ENCODE measurements at regions not wholly inside any gene's neighbourhood (a gene's known extent, or its start where the extent isn't known, plus 50 kb on each side); places are given as distances from the start of the nearest gene placed in this dataset.
"Not testable (repeated sequence)": the region's sequence is repeated elsewhere in the genome, so short reads cannot be mapped to it uniquely, and the experiment has no call there.

- not testable (repeated sequence) for H3K4me1 ChIP-seq (ENCODE audit: insufficient read depth, low read length); H3K4me3 ChIP-seq (ENCODE audit: low read length); H3K9me3 ChIP-seq (ENCODE audit: low read depth, low read length)
- H3K27me3 ChIP-seq (ENCODE audit: insufficient read depth, low read length), result peaks cover 49% of the 10 kb centered on the region
These were observed 114.0 kb downstream of the GPX5 start for GRCh38 chr6:28639445-28640290.

GRCh38 chr6:28643017-28643740 lies 117.5 kb downstream of the GPX5 start:
- Histone ChIP-seq H3K9me3 (ENCODE audit: low read depth, low read length) (no peaks in the 10 kb centered on the region), H3K4me3 (ENCODE audit: low read length) (no peak overlapping the region), H3K4me1 (ENCODE audit: insufficient read depth, low read length) (no peaks in the 10 kb centered on the region), H3K27me3 (ENCODE audit: insufficient read depth, low read length) (peaks cover 41% of the 10 kb centered on the region)

GRCh38 chr6:28646650-28647049 lies 121.0 kb downstream of the GPX5 start:
- peaks cover 59% of the 10 kb centered on the region for H3K27me3 ChIP-seq (ENCODE audit: insufficient read depth, low read length)
- H3K4me3 ChIP-seq (ENCODE audit: low read length), result no peak overlapping the region
- peaks cover 8% of the 10 kb centered on the region for H3K4me1 ChIP-seq (ENCODE audit: insufficient read depth, low read length)
- H3K9me3 ChIP-seq (ENCODE audit: low read depth, low read length), result no peaks in the 10 kb centered on the region

GRCh38 chr6:28648035-28648877 lies 122.6 kb downstream of the GPX5 start:
- H3K4me1 ChIP-seq (ENCODE audit: insufficient read depth, low read length), result peaks cover 8% of the 10 kb centered on the region
- H3K27me3 ChIP-seq (ENCODE audit: insufficient read depth, low read length), result peaks cover 58% of the 10 kb centered on the region
- no peaks in the 10 kb centered on the region for H3K9me3 ChIP-seq (ENCODE audit: low read depth, low read length)
- no peak overlapping the region for H3K4me3 ChIP-seq (ENCODE audit: low read length)

GRCh38 chr6:28648878-28649375 lies 123.2 kb downstream of the GPX5 start:
- Histone ChIP-seq H3K27me3 (ENCODE audit: insufficient read depth, low read length) (peaks cover 58% of the 10 kb centered on the region), H3K4me3 (ENCODE audit: low read length) (no peak overlapping the region)

DNA sequence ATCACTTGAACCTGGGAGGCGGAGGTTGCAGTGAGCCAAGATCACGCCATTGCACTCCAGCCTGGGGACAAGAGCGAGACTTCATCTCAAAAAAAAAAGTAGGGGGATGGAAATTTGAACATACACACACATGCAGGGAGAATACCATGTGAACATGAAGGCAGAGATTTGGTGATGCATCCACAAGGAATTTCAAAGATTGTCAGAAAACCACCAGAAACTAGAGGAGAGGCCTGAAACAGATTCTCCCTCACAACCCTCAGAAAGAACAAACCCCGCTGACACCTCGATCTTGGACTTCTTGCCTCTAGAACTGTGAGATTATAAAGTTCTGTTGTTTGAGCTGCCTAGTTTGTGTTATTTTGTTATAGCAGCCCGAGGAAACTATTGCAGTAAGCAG lies 125.5 kb downstream of the GPX5 start:
- H3K27me3 ChIP-seq (ENCODE audit: insufficient read depth, low read length), result peaks cover 64% of the 10 kb centered on the region
- H3K4me3 ChIP-seq (ENCODE audit: low read length), result no peak overlapping the region
- peaks cover 8% of the 10 kb centered on the region for H3K4me1 ChIP-seq (ENCODE audit: insufficient read depth, low read length)
- H3K9me3 ChIP-seq (ENCODE audit: low read depth, low read length), result no peaks in the 10 kb centered on the region

More at GRCh38 chr6:28648878-28649375, 123.2 kb downstream of the GPX5 start:
- Histone ChIP-seq H3K9me3 (ENCODE audit: low read depth, low read length) (no peaks in the 10 kb centered on the region), H3K4me1 (ENCODE audit: insufficient read depth, low read length) (peaks cover 8% of the 10 kb centered on the region)

- Histone ChIP-seq H3K4me1 (ENCODE audit: insufficient read depth, low read length) (peaks cover 17% of the 10 kb centered on the region), H3K4me3 (ENCODE audit: low read length) (no peak overlapping the region), H3K9me3 (ENCODE audit: low read depth, low read length) (no peaks in the 10 kb centered on the region), H3K27me3 (ENCODE audit: insufficient read depth, low read length) (peaks cover 65% of the 10 kb centered on the region)
These were observed 128.2 kb downstream of the GPX5 start for GRCh38 chr6:28653876-28654275.

DNA sequence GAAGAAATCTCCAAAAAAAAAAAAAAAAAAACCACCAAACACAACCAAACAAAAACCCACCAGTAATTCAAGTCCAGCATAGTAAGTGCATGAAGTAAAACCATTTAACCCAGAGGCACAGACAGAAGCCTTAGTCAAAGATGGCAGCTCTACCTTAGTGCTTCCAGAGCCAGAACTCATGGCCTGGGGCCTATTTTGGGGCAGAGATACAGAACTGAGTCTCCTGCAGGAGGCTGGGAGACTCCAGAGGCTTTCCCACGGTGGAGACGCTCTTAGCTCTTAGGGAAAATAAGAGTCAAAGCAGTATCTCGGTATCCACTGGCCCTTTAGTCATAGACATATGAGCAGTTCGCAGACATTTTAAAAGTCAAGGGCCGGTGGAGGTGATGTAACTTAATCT lies 129.5 kb downstream of the GPX5 start:
- no peaks in the 10 kb centered on the region for H3K9me3 ChIP-seq (ENCODE audit: low read depth, low read length)
- H3K4me3 ChIP-seq (ENCODE audit: low read length), result no peak overlapping the region
- peaks cover 18% of the 10 kb centered on the region for H3K4me1 ChIP-seq (ENCODE audit: insufficient read depth, low read length)
- H3K27me3 ChIP-seq (ENCODE audit: insufficient read depth, low read length), result peaks cover 67% of the 10 kb centered on the region

DNA sequence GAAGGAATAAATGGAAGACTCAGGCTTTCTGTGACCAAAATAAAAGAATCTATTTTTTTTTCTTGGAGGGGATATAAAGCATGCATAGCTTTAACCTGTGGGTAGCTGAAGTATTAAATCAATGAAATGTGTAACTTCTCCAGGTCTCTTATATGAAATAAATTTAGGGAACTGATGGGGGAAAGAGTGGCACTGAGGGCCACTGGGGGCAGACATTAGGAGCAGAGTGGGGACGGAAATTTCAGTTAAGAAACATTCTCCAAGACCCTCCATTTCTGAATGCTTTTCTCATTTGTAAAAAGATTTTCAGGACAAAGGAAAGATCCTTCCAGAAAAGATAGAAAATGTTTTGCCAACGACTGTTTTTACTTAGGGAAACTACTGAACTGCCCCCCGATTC lies 131.0 kb downstream of the GPX5 start:
- H3K27me3 ChIP-seq (ENCODE audit: insufficient read depth, low read length), result peaks cover 77% of the 10 kb centered on the region
- no peak overlapping the region for H3K4me3 ChIP-seq (ENCODE audit: low read length)
- H3K4me1 ChIP-seq (ENCODE audit: insufficient read depth, low read length), result peaks cover 18% of the 10 kb centered on the region
- no peaks in the 10 kb centered on the region for H3K9me3 ChIP-seq (ENCODE audit: low read depth, low read length)

DNA sequence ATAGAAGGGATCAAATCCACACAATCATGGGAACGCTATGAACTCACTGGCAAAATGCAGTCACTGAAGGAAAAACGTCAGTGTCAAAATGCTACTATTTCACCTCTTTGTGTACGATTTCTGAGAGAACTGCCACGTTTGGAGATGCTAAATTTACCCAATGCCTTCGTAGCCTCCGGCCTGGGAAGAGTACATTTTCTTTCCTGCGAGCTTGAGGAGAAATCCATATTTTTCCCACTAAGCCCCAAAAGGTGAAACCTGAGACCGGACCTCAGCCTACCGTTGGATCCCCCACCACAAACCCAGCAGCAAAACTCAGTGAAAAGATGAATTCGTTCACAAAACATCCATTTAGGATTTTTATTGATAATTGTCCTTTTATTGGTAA lies 131.7 kb downstream of the GPX5 start:
- H3K9me3 ChIP-seq (ENCODE audit: low read depth, low read length), result no peaks in the 10 kb centered on the region
- H3K4me1 ChIP-seq (ENCODE audit: insufficient read depth, low read length), result peaks cover 18% of the 10 kb centered on the region
- peaks cover 73% of the 10 kb centered on the region for H3K27me3 ChIP-seq (ENCODE audit: insufficient read depth, low read length)
- no peak overlapping the region for H3K4me3 ChIP-seq (ENCODE audit: low read length)

DNA sequence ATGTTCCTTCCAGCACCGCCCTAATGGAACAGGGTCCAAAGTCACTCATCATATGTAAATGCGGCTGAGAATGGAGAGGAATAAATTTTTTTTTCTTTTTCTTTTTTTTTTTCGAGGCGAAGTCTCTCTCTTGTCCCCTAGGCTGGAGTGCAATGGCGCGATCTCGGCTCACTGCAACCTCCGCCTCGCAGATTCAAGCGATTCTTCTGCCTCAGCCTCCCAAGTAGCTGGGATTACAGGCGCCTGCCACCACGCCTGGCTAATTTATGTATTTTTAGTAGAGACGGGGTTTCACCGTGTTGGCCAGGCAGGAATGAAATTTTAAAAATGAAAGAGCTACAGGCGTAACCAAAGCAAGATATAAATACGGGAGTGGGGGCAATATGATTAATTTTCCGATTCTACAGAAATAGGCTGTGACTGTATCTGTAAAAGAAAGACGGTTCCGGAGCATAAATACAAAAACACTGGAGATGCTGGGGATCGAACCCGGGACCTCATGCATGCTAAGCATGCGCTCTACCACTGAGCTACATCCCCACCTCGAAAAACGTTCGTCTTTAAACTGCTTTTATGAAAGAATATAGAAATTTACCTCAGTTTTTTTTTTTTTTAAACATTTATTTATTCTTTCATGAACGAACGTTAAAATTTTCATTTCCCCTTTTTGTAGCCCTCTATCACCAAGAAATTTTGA lies 132.2 kb downstream of the GPX5 start:
- Histone ChIP-seq H3K4me3 (ENCODE audit: low read length) (no peak overlapping the region), H3K27me3 (ENCODE audit: insufficient read depth, low read length) (peaks cover 73% of the 10 kb centered on the region), H3K4me1 (ENCODE audit: insufficient read depth, low read length) (peaks cover 18% of the 10 kb centered on the region), H3K9me3 (ENCODE audit: low read depth, low read length) (no peaks in the 10 kb centered on the region)

DNA sequence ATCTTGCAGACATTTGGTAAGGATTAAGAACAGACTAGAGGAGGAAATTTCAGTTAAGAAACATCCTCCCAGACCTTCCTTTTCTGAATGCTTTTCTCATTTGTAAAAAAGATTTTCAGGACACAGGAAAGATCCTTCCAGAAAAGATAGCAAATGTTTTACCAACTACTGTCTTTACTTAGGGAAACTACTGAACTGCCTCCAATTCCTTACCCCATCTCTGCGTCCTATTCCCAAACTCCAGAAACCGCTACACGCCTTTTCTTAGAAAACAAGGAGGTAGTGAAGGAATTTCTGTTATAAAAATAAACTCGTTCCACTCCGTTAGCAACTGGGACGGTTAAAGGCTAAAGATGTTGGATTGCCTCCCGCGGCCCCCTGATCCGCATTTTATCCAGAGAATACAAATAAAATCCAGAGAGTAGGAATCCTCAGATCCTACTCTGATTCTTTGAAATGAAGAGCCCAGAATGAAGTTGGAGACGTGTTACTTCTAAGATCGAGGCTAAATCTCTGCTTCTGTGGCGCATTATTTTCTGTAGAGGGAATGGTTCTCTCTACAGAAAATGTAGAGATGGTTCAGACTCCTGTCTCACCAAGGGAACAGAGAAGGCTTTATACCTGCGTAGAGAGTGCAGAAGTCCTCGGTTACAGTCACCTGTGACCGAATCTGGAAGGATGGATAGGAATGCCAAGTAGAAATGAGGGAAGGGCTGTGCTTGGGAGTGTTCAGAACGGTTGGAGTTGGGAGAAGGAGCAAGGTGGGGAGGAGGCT lies 133.0 kb downstream of the GPX5 start:
- Histone ChIP-seq H3K4me1 (ENCODE audit: insufficient read depth, low read length) (peaks cover 18% of the 10 kb centered on the region), H3K4me3 (ENCODE audit: low read length) (no peak overlapping the region), H3K9me3 (ENCODE audit: low read depth, low read length) (no peaks in the 10 kb centered on the region), H3K27me3 (ENCODE audit: insufficient read depth, low read length) (peaks cover 73% of the 10 kb centered on the region)

- Histone ChIP-seq H3K4me1 (ENCODE audit: insufficient read depth, low read length) (peaks cover 18% of the 10 kb centered on the region), H3K9me3 (ENCODE audit: low read depth, low read length) (no peaks in the 10 kb centered on the region), H3K4me3 (ENCODE audit: low read length) (no peak overlapping the region), H3K27me3 (ENCODE audit: insufficient read depth, low read length) (peaks cover 71% of the 10 kb centered on the region)
These were observed 133.5 kb downstream of the GPX5 start for GRCh38 chr6:28659250-28659566.

Measured in mononuclear cell (primary cell).